HG03469 (cell line): ENCODE measurements at regions not wholly inside any gene's neighbourhood (a gene's known extent, or its start where the extent isn't known, plus 50 kb on each side); places are given as distances from the start of the nearest gene placed in this dataset.

ENCODE experiments used
- ATAC-seq: cut with Tn5 transposase; IDR thresholded peaks from one replicate; pipeline ENCODE4 v1.9.1; 2021; ENCODE audit warnings: mild to moderate bottlenecking, moderate library complexity, moderate number of reproducible peaks; ENCODE audit not compliant: unreplicated experiment

DNA sequence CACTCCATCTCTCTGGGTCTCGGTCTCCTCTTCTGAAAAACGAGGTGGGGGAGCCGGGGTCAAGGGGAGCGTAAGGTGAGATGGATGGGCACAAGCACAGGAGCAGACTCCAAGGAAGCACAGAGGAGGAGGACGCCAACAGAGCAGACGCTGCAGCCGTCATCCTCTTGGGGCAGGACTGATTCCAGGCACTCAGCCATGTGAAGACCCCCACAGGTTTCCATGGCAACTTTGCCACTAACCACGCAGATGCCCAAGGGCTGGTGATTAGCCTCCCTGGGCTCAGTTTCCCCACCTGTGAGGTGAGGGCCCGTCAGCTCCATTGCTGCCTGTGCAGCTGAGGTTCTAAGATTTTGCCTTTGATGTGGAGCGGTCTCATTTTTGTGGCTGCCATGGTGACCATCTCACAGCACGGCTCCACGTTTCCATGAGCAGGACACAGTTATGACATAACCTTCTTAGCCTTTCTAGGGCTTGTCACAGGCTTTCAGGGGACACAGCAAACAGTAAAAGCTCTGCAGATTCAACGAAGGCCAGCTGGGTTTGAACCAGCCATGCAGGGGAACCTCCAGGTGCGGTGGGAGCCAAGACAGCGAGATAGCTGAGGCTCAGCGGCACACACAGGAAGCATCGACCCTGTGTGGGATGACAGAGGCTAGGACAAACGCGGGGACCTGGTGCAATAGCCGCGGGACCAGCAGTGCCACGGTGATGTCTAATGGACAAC, 170.3 kb downstream of the NUP210 start:
- no peak for ATAC-seq

GRCh38 chr3:13248640-13249039, 171.5 kb downstream of the NUP210 start:
- no peak for ATAC-seq

DNA sequence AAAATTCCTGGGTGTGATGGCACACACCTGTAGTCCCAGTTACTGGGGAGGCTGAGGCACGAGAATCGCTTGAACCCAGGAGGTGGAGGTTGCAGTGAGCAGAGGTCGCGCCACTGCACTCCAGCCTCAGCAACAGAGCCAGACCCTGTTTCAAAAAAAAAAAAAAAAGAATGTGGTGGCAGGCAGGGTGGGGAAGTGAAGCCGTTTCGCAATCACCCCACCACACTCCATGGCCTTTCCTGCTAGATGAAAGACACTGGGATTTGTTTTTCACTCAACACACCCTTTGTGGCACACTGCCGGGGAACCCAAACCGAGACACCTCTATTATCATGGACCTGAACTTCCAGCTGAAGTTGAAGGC, 172.4 kb upstream of the IQSEC1 start:
- no peak for ATAC-seq

- no peak for ATAC-seq
These were observed 170.4 kb upstream of the IQSEC1 start for GRCh38 chr3:13243586-13243985.

DNA sequence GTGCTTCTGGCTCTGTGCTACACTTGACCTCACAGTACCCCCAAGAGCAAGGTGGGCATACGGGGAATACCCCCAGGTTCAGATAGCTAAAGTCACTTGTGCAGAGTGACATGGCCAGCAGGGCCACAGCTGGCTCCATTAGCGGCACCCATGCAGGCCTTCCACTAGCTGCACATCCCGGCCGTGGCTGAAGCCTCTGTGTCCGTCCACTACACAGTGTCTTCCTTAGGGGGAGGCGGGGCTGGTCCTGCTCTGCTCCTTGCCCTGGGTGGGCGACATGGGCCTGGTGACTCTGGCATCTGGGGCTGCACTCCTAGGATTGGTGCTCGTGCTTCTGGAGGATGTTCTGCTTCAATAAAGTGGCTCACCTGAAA, 169.1 kb upstream of the IQSEC1 start:
- no peak for ATAC-seq

DNA sequence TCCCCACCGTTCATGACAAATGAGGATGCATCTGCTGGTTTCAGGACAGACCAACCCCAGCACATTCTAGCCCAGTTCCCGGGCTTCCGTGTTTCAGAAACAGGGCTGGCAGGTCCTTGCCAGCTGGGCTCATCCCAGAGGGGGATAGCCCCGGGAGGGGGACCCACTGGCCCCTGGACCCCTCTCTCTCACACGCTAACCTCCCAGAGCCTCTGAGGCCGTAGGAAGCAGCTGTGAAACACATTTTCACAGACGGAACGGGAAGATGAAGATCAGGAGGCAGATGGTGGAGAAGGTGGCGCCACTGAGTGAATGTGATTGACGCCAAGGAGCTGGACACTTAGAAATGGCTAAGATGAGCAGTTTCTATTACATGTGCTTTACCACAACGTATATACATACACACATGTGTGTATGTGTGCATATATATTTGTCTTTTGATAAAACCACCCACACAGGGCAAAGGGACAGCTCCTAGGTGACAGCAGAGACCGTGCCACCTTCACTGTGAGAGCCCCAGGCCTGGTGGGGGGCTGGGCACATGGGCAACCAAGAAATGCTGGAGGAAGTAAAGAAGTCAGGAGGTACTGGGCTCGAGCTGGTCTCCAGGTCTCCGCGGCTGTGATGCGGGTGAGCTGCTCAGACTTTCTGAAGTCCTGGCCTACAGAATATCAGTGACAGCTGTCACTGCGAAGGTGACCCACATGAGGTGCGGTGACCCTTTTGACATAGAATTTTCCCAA, 168.6 kb upstream of the IQSEC1 start:
- no peak for ATAC-seq

DNA sequence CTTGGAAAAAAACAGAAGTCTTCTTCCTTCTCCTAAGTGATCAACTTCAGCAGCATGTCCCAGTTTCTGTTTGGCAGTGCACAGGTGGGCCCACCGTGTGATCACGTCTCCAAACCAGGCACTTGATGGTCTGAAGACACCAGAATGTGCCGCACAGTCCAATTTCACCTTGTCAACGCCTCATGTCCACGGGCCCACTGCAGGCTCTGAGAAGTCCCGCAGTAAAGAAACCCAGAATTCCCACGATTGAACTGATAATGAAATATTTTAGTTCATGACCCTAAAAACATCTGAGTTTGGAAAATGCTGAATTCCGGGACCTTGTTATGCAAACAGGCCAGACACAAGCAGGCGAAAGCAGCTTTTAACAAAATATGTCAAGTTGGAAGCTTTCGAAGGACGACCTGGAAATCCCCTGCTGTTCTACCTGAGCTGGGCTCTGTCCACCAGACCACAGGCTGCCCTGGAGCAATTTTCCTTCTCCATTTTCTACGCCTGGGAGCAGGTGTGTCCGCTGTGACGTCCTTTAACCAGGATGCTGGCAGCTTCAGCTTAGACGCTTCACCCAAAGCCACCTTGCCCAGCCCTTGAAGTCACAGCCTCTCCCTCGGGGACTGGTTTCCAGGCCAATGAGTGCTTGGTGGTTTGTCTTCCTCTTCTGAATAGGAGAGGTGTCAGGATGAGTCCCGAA, 167.8 kb upstream of the IQSEC1 start:
- no peak for ATAC-seq

DNA sequence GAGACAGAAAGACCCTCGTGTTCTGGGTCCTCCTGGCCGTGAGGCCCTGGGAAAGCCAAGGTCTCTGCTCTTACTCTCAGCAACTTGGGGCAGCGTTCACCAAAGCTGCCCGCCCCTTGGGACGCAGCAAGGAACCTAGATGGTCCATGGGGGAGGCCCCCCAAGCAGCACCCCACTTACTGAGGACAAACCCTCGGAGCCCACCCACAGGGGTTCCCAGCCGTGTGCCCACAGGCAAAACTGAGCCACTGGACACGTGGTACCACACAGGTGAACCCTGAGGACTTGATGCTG, 166.2 kb upstream of the IQSEC1 start:
- no peak for ATAC-seq

- no peak for ATAC-seq
These were observed 165.6 kb upstream of the IQSEC1 start for GRCh38 chr3:13238687-13239466.

- ATAC-seq, result no peak
These were observed 164.7 kb upstream of the IQSEC1 start for GRCh38 chr3:13237776-13238490.

- no peak for ATAC-seq
These were observed 163.4 kb upstream of the IQSEC1 start for GRCh38 chr3:13236557-13237173.

GRCh38 chr3:13235897-13236296, 162.7 kb upstream of the IQSEC1 start:
- no peak for ATAC-seq

GRCh38 chr3:13235079-13235478, 161.8 kb upstream of the IQSEC1 start:
- no peak for ATAC-seq

GRCh38 chr3:13234666-13235065, 161.4 kb upstream of the IQSEC1 start:
- ATAC-seq, result no peak

DNA sequence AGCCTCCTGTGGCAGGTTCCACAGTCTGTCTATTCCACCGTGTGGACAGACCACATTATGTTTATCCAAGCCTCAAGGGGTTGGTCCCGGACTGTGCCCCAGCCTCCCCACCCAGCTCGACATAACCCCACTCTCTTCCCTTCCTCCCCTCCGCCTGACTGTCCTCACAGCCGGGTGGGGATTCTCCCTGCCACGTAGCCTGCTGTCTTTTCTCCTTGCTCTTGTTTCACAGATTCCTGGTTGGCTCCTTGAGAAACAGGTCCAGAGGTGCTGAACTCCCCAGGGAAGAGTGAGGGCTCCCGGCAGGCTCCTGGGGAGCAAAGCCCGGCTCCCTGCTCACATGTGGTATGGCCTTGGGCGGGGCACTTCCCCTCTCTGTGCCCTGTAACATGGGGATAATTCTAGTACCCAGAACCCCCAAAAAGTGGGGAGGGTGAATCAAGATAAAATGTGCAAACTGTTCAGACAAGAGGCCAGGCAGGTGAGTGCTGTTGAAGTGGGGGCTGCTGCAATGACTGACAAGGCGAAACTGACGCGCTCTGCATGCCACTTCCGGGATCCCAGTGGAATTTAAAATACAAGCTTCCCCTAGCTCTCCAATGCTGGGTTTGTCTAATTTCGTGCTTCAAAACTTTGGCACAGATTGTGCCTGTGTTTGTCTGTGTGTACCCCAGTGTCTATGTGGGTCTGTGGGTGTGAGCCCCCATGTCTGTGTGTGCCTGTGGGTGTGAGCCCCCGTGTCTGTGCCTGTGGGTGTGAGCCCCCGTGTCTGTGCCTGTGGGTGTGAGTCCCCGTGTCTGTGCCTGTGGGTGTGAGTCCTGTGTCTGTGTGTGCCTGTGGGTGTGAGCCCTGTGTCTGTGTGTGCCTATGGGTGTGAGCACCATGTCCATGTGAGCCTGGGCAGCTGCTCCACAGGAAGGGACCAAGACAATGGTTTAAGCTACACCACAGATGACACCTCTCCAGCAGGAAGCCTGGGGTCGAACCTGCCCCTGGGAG, 160.6 kb upstream of the IQSEC1 start:
- no peak for ATAC-seq

GRCh38 chr3:13231781-13232666, 158.8 kb upstream of the IQSEC1 start:
- ATAC-seq, result no peak

- ATAC-seq, result peak; percentile 65
These were observed 156.2 kb upstream of the IQSEC1 start for GRCh38 chr3:13229273-13229949.

DNA sequence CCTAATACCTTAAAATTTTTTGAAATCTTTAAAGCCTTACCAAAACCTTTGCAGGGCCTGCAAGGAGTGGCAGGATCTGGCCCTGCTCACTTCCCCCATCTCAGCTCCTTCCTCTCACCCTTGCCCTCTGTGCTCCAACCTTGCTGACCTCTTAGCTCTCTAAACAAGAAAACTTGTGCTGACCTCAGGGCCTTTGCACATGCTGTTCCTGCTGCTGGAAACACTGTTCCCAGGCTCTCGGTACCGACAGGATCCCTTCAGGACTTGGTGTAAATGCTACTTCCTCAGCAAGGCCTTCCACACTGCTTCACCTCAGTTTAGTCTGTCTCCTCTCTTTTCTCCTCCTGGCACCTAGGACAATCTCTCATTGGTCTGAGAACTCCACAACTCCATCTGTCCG, 155.4 kb upstream of the IQSEC1 start:
- ATAC-seq, result no peak
